Type B pancreatic cell (in vitro differentiated cells): ENCODE measurements at regions not wholly inside any gene's neighbourhood (a gene's known extent, or its start where the extent isn't known, plus 50 kb on each side); places are given as distances from the start of the nearest gene placed in this dataset.

Experiments
- DNase-seq: peaks from one replicate; pipeline ENCODE4 v3.0.0; 2021; ENCODE audit warnings: mixed read lengths; ENCODE audit not compliant: unreplicated experiment; ENCODE audit errors: extremely low spot score
- H3K27ac Mint-ChIP-seq: 2 replicates; pipeline ENCODE4 v1.8.0; 2021; ENCODE audit warnings: mild to moderate bottlenecking, mixed read lengths
- H3K27me3 Mint-ChIP-seq: 2 replicates; pipeline ENCODE4 v1.8.0; 2021; ENCODE audit warnings: mixed read lengths
- H3K36me3 Mint-ChIP-seq: 2 replicates; pipeline ENCODE4 v1.8.0; 2021; ENCODE audit warnings: mixed read lengths
- H3K4me1 Mint-ChIP-seq: one replicate; pipeline ENCODE4 v1.8.0; 2021; ENCODE audit warnings: mixed read lengths; ENCODE audit not compliant: unreplicated experiment
- H3K4me3 Mint-ChIP-seq: 2 replicates; pipeline ENCODE4 v1.8.0; 2021; ENCODE audit warnings: mild to moderate bottlenecking, mixed read lengths
- H3K9me3 Mint-ChIP-seq: 2 replicates; pipeline ENCODE4 v1.8.0; 2021; ENCODE audit warnings: mixed read lengths
- TF ChIP-seq, protein P1 (sequence below): fragments of 200-600 bp; sonication (generic); conservative IDR thresholded peaks from 2 replicates; pipeline ENCODE4 v1.5.0; 2021; ENCODE audit warnings: antibody characterized with exemption, mild to moderate bottlenecking

DNA sequence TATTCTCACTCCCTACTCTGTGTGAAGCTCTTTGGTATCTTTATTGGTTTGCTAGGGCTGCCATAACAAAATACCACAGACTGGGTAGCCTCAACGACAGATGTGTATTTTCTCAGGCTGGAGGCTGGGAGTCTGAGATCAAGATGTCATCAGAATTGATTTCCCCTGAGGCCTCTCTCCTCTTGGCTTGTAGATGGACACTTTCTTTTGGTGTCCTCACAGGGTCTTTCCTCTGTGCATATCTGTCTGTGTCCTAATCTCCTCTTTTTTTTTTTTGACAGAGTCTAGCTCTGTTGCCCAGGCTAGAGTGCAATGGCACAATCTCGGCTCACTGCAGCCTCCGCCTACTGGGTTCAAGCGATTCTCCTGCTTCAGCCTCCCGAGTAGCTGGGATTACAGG is 71.4 kb upstream of the KCNJ6 start:
- H3K36me3 Mint-ChIP-seq, result no peaks in the 10 kb centered on the region
- TF ChIP-seq, protein P1, sequence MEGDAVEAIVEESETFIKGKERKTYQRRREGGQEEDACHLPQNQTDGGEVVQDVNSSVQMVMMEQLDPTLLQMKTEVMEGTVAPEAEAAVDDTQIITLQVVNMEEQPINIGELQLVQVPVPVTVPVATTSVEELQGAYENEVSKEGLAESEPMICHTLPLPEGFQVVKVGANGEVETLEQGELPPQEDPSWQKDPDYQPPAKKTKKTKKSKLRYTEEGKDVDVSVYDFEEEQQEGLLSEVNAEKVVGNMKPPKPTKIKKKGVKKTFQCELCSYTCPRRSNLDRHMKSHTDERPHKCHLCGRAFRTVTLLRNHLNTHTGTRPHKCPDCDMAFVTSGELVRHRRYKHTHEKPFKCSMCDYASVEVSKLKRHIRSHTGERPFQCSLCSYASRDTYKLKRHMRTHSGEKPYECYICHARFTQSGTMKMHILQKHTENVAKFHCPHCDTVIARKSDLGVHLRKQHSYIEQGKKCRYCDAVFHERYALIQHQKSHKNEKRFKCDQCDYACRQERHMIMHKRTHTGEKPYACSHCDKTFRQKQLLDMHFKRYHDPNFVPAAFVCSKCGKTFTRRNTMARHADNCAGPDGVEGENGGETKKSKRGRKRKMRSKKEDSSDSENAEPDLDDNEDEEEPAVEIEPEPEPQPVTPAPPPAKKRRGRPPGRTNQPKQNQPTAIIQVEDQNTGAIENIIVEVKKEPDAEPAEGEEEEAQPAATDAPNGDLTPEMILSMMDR, result no peak
- H3K27ac Mint-ChIP-seq, result no peak overlapping the region
- H3K4me3 Mint-ChIP-seq, result no peak overlapping the region
- H3K27me3 Mint-ChIP-seq, result peaks cover 25% of the 10 kb centered on the region
- no peaks in the 10 kb centered on the region for H3K4me1 Mint-ChIP-seq
- DNase-seq, result no peak
- H3K9me3 Mint-ChIP-seq, result no peaks in the 10 kb centered on the region

DNA sequence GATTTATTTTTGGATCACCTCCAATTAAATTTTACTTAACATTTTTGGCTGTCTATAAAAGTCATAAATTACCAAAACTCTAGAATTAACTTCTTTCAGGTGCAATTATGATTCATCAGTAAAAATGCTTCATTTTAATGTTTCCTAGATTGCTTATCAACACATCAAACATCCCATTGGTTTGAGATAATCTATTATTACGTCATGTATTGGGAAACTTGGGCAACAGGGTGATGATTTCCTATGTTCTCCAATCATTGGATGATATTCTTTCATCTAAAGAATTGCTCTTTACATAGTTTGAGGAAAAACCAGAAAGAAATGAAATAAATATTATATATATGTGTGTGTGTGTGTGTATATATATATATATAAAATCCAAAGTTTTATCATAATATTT is 76.8 kb upstream of the KCNJ6 start:
- H3K27me3 Mint-ChIP-seq, result peaks cover 11% of the 10 kb centered on the region
- H3K27ac Mint-ChIP-seq, result no peak overlapping the region
- H3K9me3 Mint-ChIP-seq, result no peaks in the 10 kb centered on the region
- no peak for DNase-seq
- no peak overlapping the region for H3K4me3 Mint-ChIP-seq
- TF ChIP-seq, protein P1, result no peak
- H3K4me1 Mint-ChIP-seq, result no peaks in the 10 kb centered on the region
- H3K36me3 Mint-ChIP-seq, result no peaks in the 10 kb centered on the region

DNA sequence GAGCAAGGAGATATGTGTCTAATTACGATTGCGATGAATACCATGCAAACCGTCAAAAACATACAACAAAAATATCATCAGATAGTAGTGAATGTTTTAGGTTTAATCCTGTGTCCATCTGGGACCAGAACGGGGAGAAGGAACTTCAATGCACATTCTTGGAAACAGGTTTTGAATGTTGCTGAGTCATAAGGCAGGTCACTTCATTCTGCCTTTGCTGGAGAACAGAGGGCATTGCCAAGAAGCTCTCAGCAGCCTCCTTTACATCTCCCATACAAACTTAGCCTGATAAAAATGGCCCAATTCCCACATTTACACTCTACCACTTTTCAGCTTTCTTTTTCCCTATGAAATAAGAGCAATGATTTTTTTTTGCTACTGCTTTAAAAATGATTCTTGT is 78.0 kb upstream of the KCNJ6 start:
- DNase-seq, result no peak
- Mint-ChIP-seq H3K9me3 (no peaks in the 10 kb centered on the region), H3K27ac (no peak overlapping the region), H3K27me3 (peaks cover 11% of the 10 kb centered on the region), H3K36me3 (no peaks in the 10 kb centered on the region), H3K4me3 (no peak overlapping the region), H3K4me1 (no peaks in the 10 kb centered on the region)
- TF ChIP-seq, protein P1, result no peak

DNA sequence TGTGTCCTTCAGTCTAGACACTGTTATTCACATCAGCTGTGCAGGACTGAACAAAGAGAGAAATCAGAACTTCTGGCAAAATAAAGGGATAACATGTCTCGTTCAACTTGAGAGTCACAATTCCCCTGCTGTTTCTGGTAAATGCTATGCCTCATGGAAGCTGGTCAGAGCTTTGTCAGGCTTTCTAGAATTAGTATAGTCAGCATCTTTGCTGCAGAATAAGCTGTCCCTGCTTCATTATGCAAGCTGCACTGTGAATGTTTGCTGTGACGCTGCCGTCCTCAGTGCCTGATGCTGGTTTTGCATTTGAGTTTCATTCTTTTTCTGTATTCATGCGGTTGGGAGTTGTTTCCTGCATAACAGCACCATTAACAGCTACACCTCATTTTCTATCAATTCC is 96.4 kb upstream of the KCNJ6 start:
- Mint-ChIP-seq H3K36me3 (no peaks in the 10 kb centered on the region), H3K9me3 (peaks cover 5% of the 10 kb centered on the region), H3K27me3 (peaks cover 25% of the 10 kb centered on the region), H3K4me1 (peaks cover 12% of the 10 kb centered on the region), H3K27ac (no peak overlapping the region), H3K4me3 (no peak overlapping the region)
- TF ChIP-seq, protein P1, result no peak
- no peak for DNase-seq

DNA sequence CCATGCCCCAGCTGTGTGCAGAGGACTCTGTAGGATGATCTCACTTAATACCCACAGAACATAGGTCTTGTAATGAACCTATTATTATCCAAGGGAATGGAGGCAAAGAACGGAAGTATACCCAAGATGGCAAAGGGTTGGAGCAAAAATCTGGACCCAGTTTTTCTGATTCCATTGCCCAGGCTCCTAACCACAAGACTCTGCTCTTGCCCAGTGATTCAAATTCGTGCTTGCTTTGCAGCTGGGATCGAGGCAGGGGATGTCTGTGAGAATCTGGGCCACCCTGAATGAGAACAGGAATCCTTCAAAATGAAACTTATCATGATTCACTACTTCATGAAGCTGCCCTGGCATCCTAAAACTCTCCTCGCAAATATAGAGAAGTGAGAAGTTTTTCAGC is 97.5 kb upstream of the KCNJ6 start:
- H3K27me3 Mint-ChIP-seq, result peaks cover 31% of the 10 kb centered on the region
- TF ChIP-seq, protein P1, result no peak
- no peak overlapping the region for H3K27ac Mint-ChIP-seq
- no peak for DNase-seq
- H3K36me3 Mint-ChIP-seq, result no peaks in the 10 kb centered on the region
- H3K9me3 Mint-ChIP-seq, result peaks cover 5% of the 10 kb centered on the region
- H3K4me1 Mint-ChIP-seq, result peaks cover 12% of the 10 kb centered on the region
- no peak overlapping the region for H3K4me3 Mint-ChIP-seq

DNA sequence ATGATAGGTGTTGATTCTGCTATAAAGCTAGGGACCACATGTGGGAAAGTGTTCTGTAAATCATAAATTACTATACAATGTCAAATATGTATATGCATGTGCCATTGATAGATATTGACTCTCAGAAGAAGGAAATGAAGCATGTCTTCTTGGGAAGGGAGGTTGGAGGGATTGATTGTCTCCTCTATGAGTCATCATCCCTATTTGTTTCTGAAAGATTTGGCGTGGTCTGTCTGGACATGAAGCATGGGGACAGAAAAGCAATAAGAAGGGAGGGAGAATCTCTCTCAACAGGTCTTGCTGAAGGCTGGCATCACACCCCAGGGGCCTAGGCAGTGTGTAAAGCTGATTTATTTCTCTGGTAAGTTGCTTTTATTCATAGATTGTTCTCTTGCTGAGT is 98.0 kb upstream of the KCNJ6 start:
- H3K9me3 Mint-ChIP-seq, result peaks cover 5% of the 10 kb centered on the region
- DNase-seq, result no peak
- no peaks in the 10 kb centered on the region for H3K36me3 Mint-ChIP-seq

More for the DNA sequence above, 98.0 kb upstream of the KCNJ6 start:
- Mint-ChIP-seq H3K27ac (no peak overlapping the region), H3K4me3 (no peak overlapping the region), H3K4me1 (peaks cover 8% of the 10 kb centered on the region), H3K27me3 (peaks cover 31% of the 10 kb centered on the region)
- TF ChIP-seq, protein P1, result no peak
